ENCODE measurements at regions not wholly inside any gene's neighbourhood (a gene's known extent, or its start where the extent isn't known, plus 50 kb on each side); places are given as distances from the start of the nearest gene placed in this dataset.

DNA sequence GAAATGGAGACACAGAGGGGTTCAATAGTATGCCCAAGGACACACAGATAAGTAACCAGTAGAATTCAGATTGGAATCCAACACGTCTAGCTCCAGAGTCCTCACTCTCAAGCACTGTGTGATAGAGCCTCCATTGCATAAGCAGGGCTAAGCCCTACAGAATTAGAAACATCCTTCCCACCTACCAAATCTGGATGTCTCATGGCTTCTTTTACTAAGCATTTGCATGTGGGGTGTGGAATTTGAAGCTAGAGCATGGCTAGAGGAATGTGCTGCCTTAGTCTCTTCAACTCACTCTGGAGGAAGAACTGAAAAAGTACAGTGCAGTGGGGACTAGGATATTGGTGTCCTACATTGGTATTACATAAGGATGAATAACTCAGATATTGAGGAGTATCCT lies 119.4 kb downstream of the MFAP3L start:
- DNase-seq (ENCODE audit: low read depth in 2 of 2), result no peak
- H2AFZ ChIP-seq (ENCODE audit: low read length), result no peak overlapping the region
- no peak overlapping the region for H3K4me2 ChIP-seq (ENCODE audit: extremely low read depth, insufficient read depth, low read length)
- H3K9me3 ChIP-seq (ENCODE audit: control insufficient read depth, insufficient read depth, low read depth, low read length), result no peaks in the 10 kb centered on the region
- no peak overlapping the region for H3K9ac ChIP-seq (ENCODE audit: insufficient read depth, low read length)
- H3K79me2 ChIP-seq (ENCODE audit: control insufficient read depth, insufficient read depth, low read length), result no peaks in the 10 kb centered on the region
- H3K27ac ChIP-seq (ENCODE audit: insufficient read depth, low read length), result no peak overlapping the region
- H3K27me3 ChIP-seq (ENCODE audit: control insufficient read depth, insufficient read depth, low read length), result no peaks in the 10 kb centered on the region
- no peaks in the 10 kb centered on the region for H4K20me1 ChIP-seq (ENCODE audit: control insufficient read depth, extremely low read depth, insufficient read depth, low read length)
- no peaks in the 10 kb centered on the region for H3K4me1 ChIP-seq (ENCODE audit: control insufficient read depth, extremely low read depth, insufficient read depth, low read length)
- no peak for TF ChIP-seq EZH2 (IDR thresholded peaks at IDR 0.05; ENCODE audit: low read length, missing control alignments)
- TF ChIP-seq, protein P1, sequence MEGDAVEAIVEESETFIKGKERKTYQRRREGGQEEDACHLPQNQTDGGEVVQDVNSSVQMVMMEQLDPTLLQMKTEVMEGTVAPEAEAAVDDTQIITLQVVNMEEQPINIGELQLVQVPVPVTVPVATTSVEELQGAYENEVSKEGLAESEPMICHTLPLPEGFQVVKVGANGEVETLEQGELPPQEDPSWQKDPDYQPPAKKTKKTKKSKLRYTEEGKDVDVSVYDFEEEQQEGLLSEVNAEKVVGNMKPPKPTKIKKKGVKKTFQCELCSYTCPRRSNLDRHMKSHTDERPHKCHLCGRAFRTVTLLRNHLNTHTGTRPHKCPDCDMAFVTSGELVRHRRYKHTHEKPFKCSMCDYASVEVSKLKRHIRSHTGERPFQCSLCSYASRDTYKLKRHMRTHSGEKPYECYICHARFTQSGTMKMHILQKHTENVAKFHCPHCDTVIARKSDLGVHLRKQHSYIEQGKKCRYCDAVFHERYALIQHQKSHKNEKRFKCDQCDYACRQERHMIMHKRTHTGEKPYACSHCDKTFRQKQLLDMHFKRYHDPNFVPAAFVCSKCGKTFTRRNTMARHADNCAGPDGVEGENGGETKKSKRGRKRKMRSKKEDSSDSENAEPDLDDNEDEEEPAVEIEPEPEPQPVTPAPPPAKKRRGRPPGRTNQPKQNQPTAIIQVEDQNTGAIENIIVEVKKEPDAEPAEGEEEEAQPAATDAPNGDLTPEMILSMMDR (conservative IDR thresholded peaks at IDR 0.05 in 1 of 2, IDR thresholded peaks at IDR 0.05 in 1 of 2; ENCODE audit: low read depth in 1 of 2, low read length in 2 of 2), result no peak
- no peak overlapping the region for H3K4me3 ChIP-seq (replicated peaks in 1 of 4; ENCODE audit: control extremely low read depth in 1 of 4, insufficient read depth in 1 of 4, low read depth in 3 of 4, low read length in 4 of 4)
- no peaks in the 10 kb centered on the region for H3K36me3 ChIP-seq (ENCODE audit: control insufficient read depth, insufficient read depth, low read length)

DNA sequence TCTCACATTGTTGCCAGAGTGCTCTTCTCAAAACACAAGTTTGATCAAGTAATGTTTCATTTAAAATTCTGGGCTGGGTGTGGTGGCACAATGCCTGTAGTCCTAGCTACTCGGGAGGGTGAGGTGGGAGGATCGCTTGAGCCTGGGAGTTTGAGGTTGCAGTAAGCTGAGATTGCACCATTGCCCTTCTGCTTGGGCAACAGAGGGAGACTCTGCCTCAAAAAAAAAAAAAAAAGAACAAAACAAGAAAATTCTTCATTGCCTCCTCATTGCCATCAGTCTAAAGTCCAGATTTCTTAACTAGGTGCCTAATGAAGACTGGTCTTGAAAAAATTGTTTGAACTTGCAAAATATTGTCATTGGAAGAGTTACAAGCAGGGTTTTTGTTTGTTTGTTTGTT lies 120.1 kb downstream of the MFAP3L start:
- H2AFZ ChIP-seq (ENCODE audit: low read length), result no peak overlapping the region
- H3K79me2 ChIP-seq (ENCODE audit: control insufficient read depth, insufficient read depth, low read length), result no peaks in the 10 kb centered on the region
- no peaks in the 10 kb centered on the region for H3K36me3 ChIP-seq (ENCODE audit: control insufficient read depth, insufficient read depth, low read length)
- H3K9me3 ChIP-seq (ENCODE audit: control insufficient read depth, insufficient read depth, low read depth, low read length), result no peaks in the 10 kb centered on the region
- H3K4me3 ChIP-seq (replicated peaks in 1 of 4; ENCODE audit: control extremely low read depth in 1 of 4, insufficient read depth in 1 of 4, low read depth in 3 of 4, low read length in 4 of 4), result no peak overlapping the region
- no peak overlapping the region for H3K4me2 ChIP-seq (ENCODE audit: extremely low read depth, insufficient read depth, low read length)
- TF ChIP-seq EZH2 (IDR thresholded peaks at IDR 0.05; ENCODE audit: low read length, missing control alignments), result no peak
- TF ChIP-seq, protein P1 (conservative IDR thresholded peaks at IDR 0.05 in 1 of 2, IDR thresholded peaks at IDR 0.05 in 1 of 2; ENCODE audit: low read depth in 1 of 2, low read length in 2 of 2), result no peak
- DNase-seq (ENCODE audit: low read depth in 2 of 2), result no peak
- H3K27me3 ChIP-seq (ENCODE audit: control insufficient read depth, insufficient read depth, low read length), result no peaks in the 10 kb centered on the region
- no peak overlapping the region for H3K9ac ChIP-seq (ENCODE audit: insufficient read depth, low read length)
- no peak overlapping the region for H3K27ac ChIP-seq (ENCODE audit: insufficient read depth, low read length)
- no peaks in the 10 kb centered on the region for H4K20me1 ChIP-seq (ENCODE audit: control insufficient read depth, extremely low read depth, insufficient read depth, low read length)
- H3K4me1 ChIP-seq (ENCODE audit: control insufficient read depth, extremely low read depth, insufficient read depth, low read length), result no peaks in the 10 kb centered on the region

DNA sequence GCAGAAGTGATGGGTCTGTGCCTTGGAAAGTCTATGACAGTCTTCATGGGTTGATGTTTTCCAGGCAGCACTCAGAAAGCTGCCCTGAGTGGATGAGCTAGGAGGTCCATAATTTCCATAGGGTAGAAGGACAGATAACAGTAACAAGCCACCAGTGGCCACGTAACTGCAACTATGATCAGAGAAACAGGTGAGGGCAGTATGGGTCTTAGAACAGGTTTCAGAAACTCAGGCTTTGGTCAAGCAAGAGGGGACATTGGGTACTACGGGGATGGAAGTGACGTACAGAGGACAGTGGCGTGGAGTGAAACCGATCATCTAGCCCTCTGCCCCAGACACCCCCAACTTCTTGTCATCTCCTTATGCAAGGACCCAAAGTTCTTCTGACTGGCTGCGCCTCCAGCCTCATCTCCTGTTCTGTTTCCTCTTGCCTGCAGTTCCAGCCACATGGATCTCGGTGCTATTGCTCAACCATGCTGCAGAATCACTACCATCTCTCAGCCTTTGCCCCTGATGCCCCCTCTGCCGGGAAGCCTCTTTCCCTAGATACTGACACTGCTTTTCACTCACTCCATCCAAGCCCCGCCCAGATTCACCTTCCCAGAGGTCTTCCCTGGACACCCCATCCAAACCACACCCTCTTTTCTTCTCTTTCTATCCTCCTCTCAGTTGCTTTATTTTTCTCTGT lies 123.4 kb downstream of the MFAP3L start:
- Histone ChIP-seq H4K20me1 (ENCODE audit: control insufficient read depth, extremely low read depth, insufficient read depth, low read length) (no peaks in the 10 kb centered on the region), H3K9me3 (ENCODE audit: control insufficient read depth, insufficient read depth, low read depth, low read length) (no peaks in the 10 kb centered on the region), H3K27ac (ENCODE audit: insufficient read depth, low read length) (no peak overlapping the region), H3K4me2 (ENCODE audit: extremely low read depth, insufficient read depth, low read length) (no peak overlapping the region), H3K4me3 (replicated peaks in 1 of 4; ENCODE audit: control extremely low read depth in 1 of 4, insufficient read depth in 1 of 4, low read depth in 3 of 4, low read length in 4 of 4) (no peak overlapping the region), H3K4me1 (ENCODE audit: control insufficient read depth, extremely low read depth, insufficient read depth, low read length) (no peaks in the 10 kb centered on the region), H3K27me3 (ENCODE audit: control insufficient read depth, insufficient read depth, low read length) (no peaks in the 10 kb centered on the region), H2AFZ (ENCODE audit: low read length) (no peak overlapping the region), H3K36me3 (ENCODE audit: control insufficient read depth, insufficient read depth, low read length) (no peaks in the 10 kb centered on the region), H3K79me2 (ENCODE audit: control insufficient read depth, insufficient read depth, low read length) (no peaks in the 10 kb centered on the region), H3K9ac (ENCODE audit: insufficient read depth, low read length) (no peak overlapping the region)
- no peak for TF ChIP-seq EZH2 (IDR thresholded peaks at IDR 0.05; ENCODE audit: low read length, missing control alignments)
- TF ChIP-seq, protein P1 (conservative IDR thresholded peaks at IDR 0.05 in 1 of 2, IDR thresholded peaks at IDR 0.05 in 1 of 2; ENCODE audit: low read depth in 1 of 2, low read length in 2 of 2), result no peak
- no peak for DNase-seq (ENCODE audit: low read depth in 2 of 2)

Data from fibroblast of lung (primary cell).